HUES48 (cell line): ENCODE measurements at regions not wholly inside any gene's neighbourhood (a gene's known extent, or its start where the extent isn't known, plus 50 kb on each side); places are given as distances from the start of the nearest gene placed in this dataset.

Source experiments
- H3K27ac ChIP-seq: one replicate; pipeline ENCODE4 v1.7.0; 2013; ENCODE audit warnings: low read depth, low read length, inconsistent platforms
- H3K27me3 ChIP-seq: 2 replicates; pipeline ENCODE4 v1.6.1; 2013; ENCODE audit warnings: mild to moderate bottlenecking, low read length; ENCODE audit not compliant: control insufficient read depth, insufficient read depth
- H3K36me3 ChIP-seq: 2 replicates; pipeline ENCODE4 v1.6.1; 2013; ENCODE audit warnings: low read length; ENCODE audit not compliant: control insufficient read depth, insufficient read depth
- H3K4me1 ChIP-seq: 2 replicates; pipeline ENCODE4 v1.6.1; 2013; ENCODE audit warnings: mild to moderate bottlenecking, low read length; ENCODE audit not compliant: control insufficient read depth, insufficient read depth
- H3K4me3 ChIP-seq: 2 replicates; pipeline ENCODE4 v1.5.1; 2013; ENCODE audit warnings: mild to moderate bottlenecking, low read depth, low read length
- H3K9ac ChIP-seq: 2 replicates; pipeline ENCODE4 v1.6.1; 2013; ENCODE audit warnings: mild to moderate bottlenecking, low read depth, low read length, moderate library complexity
- H3K9me3 ChIP-seq: 2 replicates; pipeline ENCODE4 v1.6.1; 2013; ENCODE audit warnings: low read length; ENCODE audit not compliant: control insufficient read depth, insufficient read depth

DNA sequence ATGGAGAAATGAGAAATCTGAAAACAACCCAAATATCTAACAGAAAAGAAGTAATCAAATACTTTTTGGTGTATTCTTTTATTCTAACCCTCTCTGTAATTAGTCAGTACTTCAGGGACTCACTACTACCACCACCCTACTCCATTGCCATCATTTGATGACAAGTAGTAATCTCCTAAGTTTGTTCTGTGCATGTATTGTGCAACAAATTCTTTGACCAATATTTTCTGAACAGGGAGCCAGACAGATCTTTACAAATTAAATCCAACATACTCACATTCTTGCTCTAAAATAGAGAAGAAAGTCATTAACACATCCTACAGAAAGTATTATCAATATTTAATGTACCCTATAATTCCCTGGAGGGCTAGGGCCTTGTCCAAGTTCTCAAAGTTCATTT lies 1416.4 kb downstream of the DSC3 start:
- no peak overlapping the region for H3K27ac ChIP-seq
- H3K9me3 ChIP-seq: no peaks in the 10 kb centered on the region
- no peak overlapping the region for H3K4me3 ChIP-seq
- H3K36me3 ChIP-seq: no peaks in the 10 kb centered on the region
- H3K9ac ChIP-seq: no peak overlapping the region
- no peaks in the 10 kb centered on the region for H3K4me1 ChIP-seq
- H3K27me3 ChIP-seq: no peaks in the 10 kb centered on the region

DNA sequence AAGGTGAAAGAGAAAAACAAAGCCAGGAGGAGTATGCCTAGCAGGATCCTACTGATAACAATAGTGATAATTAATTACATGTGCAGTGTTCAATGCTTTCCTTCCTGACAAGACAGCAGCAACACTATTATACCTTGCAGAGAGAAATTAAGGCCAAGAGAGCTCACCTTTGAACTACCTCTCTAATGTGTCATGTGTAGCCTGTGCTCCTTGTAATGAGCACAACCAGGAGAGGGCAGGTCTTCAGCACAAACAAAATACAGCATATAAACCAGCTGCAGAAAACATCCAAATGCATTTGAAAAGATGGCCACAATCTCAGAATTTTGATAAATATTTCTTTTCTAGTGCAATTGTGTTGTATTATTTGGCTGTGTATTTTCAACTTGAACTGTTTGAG lies 1425.7 kb downstream of the DSC3 start:
- H3K36me3 ChIP-seq: no peaks in the 10 kb centered on the region
- H3K9me3 ChIP-seq: no peaks in the 10 kb centered on the region
- no peak overlapping the region for H3K4me3 ChIP-seq
- H3K27ac ChIP-seq: no peak overlapping the region
- H3K9ac ChIP-seq: no peak overlapping the region
- no peaks in the 10 kb centered on the region for H3K4me1 ChIP-seq
- no peaks in the 10 kb centered on the region for H3K27me3 ChIP-seq

DNA sequence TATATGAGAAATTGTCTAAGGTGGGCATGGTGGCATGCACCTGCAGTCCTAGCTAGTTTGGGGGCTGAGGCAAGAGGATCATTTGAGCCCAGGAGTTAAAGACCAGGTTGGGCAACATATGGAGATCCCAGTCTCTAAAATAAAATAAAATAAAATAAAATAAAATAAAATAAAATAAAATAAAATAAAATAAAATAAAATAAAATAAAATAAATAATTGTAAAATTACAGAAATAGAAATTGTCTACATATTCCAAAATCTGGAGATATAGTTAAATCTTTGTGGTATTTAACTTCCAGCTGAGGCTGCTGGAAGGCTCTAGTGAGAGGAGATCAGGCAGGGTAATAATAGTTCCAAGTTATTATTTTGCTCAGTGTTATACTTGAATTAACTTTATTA lies 1432.1 kb upstream of the CDH2 start:
- Histone ChIP-seq H3K4me3 (no peak overlapping the region), H3K9ac (no peak overlapping the region), H3K27ac (no peak overlapping the region), H3K9me3 (peaks cover 23% of the 10 kb centered on the region), H3K36me3 (no peaks in the 10 kb centered on the region), H3K4me1 (no peaks in the 10 kb centered on the region), H3K27me3 (no peaks in the 10 kb centered on the region)

DNA sequence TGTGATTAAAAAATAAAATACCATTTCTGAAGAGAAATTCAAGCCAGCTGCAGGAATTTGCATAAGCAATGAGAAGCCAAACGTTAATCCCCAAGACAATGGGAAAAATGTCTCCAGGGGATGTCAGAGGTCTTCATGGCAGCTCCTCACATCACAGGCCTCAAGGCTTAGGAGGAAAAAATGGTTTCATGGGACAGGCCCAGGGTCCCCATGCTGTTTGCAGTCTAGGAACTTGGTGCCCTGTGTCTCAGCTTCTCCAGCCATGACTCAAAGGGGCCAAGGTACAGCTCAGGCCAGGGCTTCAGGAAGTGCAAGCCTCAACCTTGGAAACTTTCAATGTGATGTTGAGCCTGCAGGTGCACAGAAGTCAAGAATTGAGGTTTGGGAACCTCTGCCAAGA lies 1428.4 kb upstream of the CDH2 start:
- Histone ChIP-seq H3K36me3 (no peaks in the 10 kb centered on the region), H3K27ac (no peak overlapping the region), H3K4me3 (no peak overlapping the region), H3K4me1 (no peaks in the 10 kb centered on the region), H3K9ac (no peak overlapping the region), H3K9me3 (peaks cover 29% of the 10 kb centered on the region), H3K27me3 (no peaks in the 10 kb centered on the region)

DNA sequence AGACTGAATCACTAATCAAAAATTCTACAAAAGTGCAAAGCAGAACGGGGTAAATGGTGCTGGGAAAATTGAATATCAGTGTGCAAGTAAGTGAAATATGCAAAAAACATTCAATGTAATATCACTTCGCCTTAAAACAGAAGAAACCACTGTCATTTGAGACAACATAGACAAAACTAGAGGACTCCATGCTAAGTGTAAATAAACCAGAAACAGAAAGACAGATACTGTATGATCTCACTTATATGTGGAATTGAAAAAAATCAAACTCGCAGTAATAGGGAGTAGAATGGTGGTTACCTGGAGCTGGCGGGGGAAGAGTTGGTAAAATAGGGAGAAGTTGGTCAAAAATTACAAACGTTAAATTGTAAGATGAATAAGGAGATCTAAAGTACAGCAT lies 1420.0 kb upstream of the CDH2 start:
- no peaks in the 10 kb centered on the region for H3K36me3 ChIP-seq
- no peak overlapping the region for H3K9ac ChIP-seq
- no peak overlapping the region for H3K27ac ChIP-seq
- H3K9me3 ChIP-seq: peaks cover 1% of the 10 kb centered on the region; the same call in 1 of the 2 replicates
- no peaks in the 10 kb centered on the region for H3K4me1 ChIP-seq
- no peaks in the 10 kb centered on the region for H3K27me3 ChIP-seq
- H3K4me3 ChIP-seq: no peak overlapping the region

DNA sequence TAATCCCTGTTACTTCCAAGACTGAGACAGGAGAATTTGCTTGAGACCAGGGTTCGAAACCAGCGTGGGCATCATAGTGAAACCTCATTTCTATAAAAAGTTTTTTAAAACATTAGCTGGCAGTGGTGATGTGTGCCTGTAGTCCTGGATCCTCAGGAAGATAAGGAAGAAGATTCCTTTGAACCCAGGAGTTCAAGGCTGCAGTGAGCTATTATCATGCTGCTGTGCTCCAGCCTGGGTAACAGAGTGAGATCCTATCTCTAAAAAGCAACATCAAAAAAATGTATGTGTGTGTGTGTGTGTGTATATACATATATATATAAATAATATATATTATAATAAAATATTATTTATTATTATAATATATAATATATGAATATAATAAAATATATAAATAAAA lies 1417.6 kb upstream of the CDH2 start:
- Histone ChIP-seq H3K9ac (no peak overlapping the region), H3K36me3 (no peaks in the 10 kb centered on the region), H3K4me1 (no peaks in the 10 kb centered on the region), H3K9me3 (no peaks in the 10 kb centered on the region), H3K27me3 (no peaks in the 10 kb centered on the region), H3K27ac (no peak overlapping the region), H3K4me3 (no peak overlapping the region)

DNA sequence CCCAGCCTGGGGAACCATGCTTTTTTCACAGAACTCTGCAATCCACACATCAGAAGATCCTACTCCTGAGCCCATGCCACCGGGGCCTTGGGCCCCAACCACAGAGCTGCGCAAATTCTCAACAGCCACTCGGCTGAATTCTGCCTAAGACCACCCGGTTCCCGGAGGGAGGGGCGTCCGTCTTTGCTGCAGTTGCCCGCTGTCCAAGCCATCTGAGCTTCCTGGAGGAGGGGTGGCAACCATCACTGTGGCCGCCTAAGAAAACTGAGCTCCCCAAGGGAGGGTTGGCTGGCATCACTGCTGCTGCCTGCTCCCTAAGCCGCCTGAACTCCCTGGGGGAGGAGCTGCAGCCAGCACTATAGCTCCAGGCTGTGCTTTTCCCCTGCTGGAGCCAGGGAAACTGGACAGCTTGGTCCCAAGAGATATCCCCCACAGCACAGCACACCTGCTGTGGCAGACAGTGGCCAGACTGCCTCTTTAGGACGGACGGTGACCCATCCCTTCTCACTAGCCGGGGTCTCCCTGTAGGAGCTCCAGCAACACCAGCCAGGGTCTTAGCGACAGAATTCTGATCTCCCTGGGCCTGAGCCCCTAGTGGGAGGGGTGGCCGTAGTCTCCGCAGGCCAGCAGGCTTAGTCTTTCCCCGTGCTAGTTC lies 1411.6 kb upstream of the CDH2 start:
- Histone ChIP-seq H3K9me3 (no peaks in the 10 kb centered on the region), H3K4me3 (no peak overlapping the region), H3K27me3 (no peaks in the 10 kb centered on the region), H3K9ac (no peak overlapping the region), H3K4me1 (no peaks in the 10 kb centered on the region), H3K36me3 (no peaks in the 10 kb centered on the region), H3K27ac (no peak overlapping the region)

DNA sequence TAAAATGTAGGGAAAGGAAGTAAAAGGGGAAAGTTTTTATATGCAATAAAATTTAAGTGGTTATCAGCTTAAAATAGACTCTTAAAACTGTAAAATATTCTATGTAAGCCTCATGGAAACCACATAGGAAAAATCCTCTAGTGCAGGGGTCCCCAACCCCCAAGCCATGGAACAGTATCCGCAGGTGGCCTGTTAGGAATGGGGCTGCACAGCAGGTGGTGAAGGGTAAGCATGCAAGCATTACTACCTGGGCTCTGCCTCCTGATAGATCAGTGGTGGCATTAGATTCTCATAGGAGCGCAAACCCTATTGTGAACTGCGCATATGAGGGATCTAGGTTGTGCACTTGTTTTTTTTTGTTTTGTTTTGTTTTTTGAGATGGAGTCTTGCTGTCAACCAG lies 1409.3 kb upstream of the CDH2 start:
- no peaks in the 10 kb centered on the region for H3K4me1 ChIP-seq
- H3K27me3 ChIP-seq: no peaks in the 10 kb centered on the region
- H3K36me3 ChIP-seq: no peaks in the 10 kb centered on the region
- H3K4me3 ChIP-seq: no peak overlapping the region
- no peaks in the 10 kb centered on the region for H3K9me3 ChIP-seq
- H3K9ac ChIP-seq: no peak overlapping the region
- H3K27ac ChIP-seq: no peak overlapping the region

DNA sequence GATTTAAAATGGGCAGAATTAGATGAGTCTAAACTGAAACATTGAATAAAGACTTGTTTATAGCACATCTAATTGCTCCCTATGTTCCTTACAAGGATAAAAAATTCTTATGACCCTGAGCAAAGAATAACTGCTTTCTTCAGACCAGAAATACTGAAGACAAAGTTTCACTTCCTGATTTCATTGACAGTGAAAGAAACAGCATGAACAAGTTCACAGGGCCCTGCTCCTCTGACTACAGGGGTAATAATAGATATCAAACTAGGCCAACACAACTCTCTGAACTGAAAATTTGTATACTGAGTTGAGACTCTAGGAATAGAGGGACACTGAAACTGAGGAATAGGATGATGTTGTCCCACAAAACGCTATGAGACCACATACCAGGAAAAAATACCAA lies 1383.3 kb upstream of the CDH2 start:
- no peaks in the 10 kb centered on the region for H3K4me1 ChIP-seq
- no peaks in the 10 kb centered on the region for H3K36me3 ChIP-seq
- no peak overlapping the region for H3K9ac ChIP-seq
- no peak overlapping the region for H3K27ac ChIP-seq
- H3K27me3 ChIP-seq: no peaks in the 10 kb centered on the region
- no peak overlapping the region for H3K4me3 ChIP-seq
- no peaks in the 10 kb centered on the region for H3K9me3 ChIP-seq

DNA sequence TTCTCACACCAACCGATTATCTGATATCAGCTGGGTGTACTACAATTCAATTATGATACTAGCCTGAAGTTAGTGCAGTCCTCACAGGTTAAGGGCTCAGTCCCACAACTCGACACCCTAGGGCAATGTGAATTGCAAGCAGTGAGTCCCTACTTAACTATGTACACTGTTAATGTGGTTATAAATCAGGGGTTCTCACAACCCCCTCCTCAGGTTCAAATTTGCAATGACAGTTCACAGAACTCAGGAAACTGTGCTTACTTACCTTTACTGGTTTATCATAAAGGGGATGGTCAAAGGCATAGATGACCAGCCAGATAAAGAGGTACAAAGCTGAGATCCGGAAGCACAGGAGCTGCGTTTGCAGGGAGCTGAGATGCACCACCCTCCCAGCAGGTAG lies 1379.1 kb upstream of the CDH2 start:
- H3K27me3 ChIP-seq: no peaks in the 10 kb centered on the region
- no peaks in the 10 kb centered on the region for H3K36me3 ChIP-seq
- H3K4me1 ChIP-seq: no peaks in the 10 kb centered on the region
- H3K4me3 ChIP-seq: no peak overlapping the region
- H3K9me3 ChIP-seq: no peaks in the 10 kb centered on the region
- no peak overlapping the region for H3K27ac ChIP-seq
- no peak overlapping the region for H3K9ac ChIP-seq

DNA sequence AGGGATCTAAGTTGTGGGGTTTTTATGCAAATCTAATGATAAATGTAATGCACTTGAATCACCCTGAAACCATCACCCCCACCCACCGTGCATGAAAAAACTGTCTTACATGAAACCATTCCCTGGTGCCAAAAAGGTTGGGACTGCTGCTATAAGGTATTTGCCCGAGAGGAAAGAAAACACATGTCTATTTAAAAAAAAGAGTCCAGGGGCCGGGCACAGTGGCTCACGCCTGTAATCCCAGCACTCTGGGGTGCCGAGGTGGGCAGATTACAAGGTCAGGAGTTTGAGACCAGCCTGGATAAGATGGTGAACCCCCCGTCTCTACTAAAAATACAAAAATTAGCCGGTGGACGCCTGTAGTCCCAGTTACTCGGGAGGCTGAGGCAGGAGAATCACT lies 1372.8 kb upstream of the CDH2 start:
- no peaks in the 10 kb centered on the region for H3K9me3 ChIP-seq
- H3K27me3 ChIP-seq: no peaks in the 10 kb centered on the region
- no peak overlapping the region for H3K9ac ChIP-seq
- no peaks in the 10 kb centered on the region for H3K4me1 ChIP-seq
- no peak overlapping the region for H3K27ac ChIP-seq
- H3K36me3 ChIP-seq: no peaks in the 10 kb centered on the region
- no peak overlapping the region for H3K4me3 ChIP-seq

DNA sequence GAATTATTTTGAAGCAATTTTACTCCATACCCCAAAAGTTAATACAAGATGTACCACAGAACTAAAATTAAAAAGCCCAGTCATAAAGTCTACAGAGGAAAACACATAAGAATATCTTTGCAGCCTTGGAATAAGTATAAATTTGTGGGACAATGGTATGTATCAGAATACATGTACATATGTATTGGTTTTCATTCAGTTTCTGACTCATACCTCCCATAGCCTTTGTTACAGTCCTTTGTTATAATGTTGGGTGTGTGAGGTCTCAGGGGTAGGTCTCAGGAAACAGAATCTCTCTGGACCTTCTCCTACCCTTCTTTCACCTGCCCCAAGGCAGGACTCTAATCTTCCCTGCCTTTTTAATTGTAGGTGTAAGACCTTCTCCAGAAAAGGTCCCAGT lies 1370.7 kb upstream of the CDH2 start:
- Histone ChIP-seq H3K36me3 (no peaks in the 10 kb centered on the region), H3K27ac (no peak overlapping the region), H3K4me3 (no peak overlapping the region), H3K9ac (no peak overlapping the region), H3K27me3 (no peaks in the 10 kb centered on the region), H3K4me1 (no peaks in the 10 kb centered on the region), H3K9me3 (no peaks in the 10 kb centered on the region)
